Effector memory CD4-positive, alpha-beta T cell (primary cell): ENCODE measurements at regions not wholly inside any gene's neighbourhood (a gene's known extent, or its start where the extent isn't known, plus 50 kb on each side); places are given as distances from the start of the nearest gene placed in this dataset.
A peak's percentile ranks its signal among the peaks of the same experiment; 100 is the strongest.

Experiments
- DNase-seq, 3 donors: peaks; one replicate each; pipeline ENCODE4 v3.0.0-alpha.2; 2020
- H3K27ac ChIP-seq: 2 replicates; pipeline ENCODE4 v1.7.0; 2013; ENCODE audit warnings: mild to moderate bottlenecking, low read length, moderate library complexity; ENCODE audit not compliant: insufficient read depth, poor library complexity, severe bottlenecking
- H3K27me3 ChIP-seq: replicated peaks from 2 replicates; pipeline ENCODE4 v1.7.0; 2013; ENCODE audit warnings: mild to moderate bottlenecking, low read length; ENCODE audit not compliant: insufficient read depth, control insufficient read depth, poor library complexity, severe bottlenecking
- H3K36me3 ChIP-seq: 2 replicates; pipeline ENCODE4 v1.7.0; 2013; ENCODE audit warnings: mild to moderate bottlenecking, low read length, moderate library complexity; ENCODE audit not compliant: control insufficient read depth, insufficient read depth
- H3K4me1 ChIP-seq: 2 replicates; pipeline ENCODE4 v1.7.0; 2013; ENCODE audit warnings: low read length, mild to moderate bottlenecking; ENCODE audit not compliant: control insufficient read depth, insufficient read depth, poor library complexity, severe bottlenecking
- H3K4me3 ChIP-seq: 2 replicates; pipeline ENCODE4 v1.7.0; 2013; ENCODE audit warnings: low read length, low read depth, mild to moderate bottlenecking; ENCODE audit not compliant: insufficient read depth, poor library complexity, severe bottlenecking
- H3K9me3 ChIP-seq: 2 replicates; pipeline ENCODE4 v1.7.0; 2013; ENCODE audit warnings: mild to moderate bottlenecking, low read length, moderate library complexity; ENCODE audit not compliant: control insufficient read depth

DNA sequence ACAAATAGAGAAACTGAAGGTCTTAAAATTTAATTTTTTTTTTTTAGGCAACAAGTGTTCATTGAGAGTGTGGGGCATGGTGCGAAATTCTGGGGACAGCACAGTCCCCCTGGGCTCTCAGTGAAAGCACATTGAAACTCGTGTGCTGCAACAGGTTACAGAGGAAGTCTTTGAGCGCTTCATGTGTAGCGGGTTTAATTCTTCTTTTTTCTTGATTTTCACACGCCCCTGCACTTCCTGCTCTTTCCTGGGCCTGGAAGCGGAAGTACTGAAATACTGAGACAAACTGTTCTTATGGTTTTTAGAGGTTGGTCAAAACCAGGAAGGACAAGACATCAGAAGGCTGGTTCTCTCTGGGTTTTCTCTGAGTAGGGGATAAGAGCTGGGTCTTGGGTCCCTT, 203.5 kb downstream of the PTEN start:
- no peak overlapping the region for H3K4me3 ChIP-seq
- H3K27me3 ChIP-seq = no peaks in the 10 kb centered on the region
- DNase-seq = no peak
- H3K9me3 ChIP-seq = no peaks in the 10 kb centered on the region
- peaks cover 34% of the 10 kb centered on the region for H3K4me1 ChIP-seq
- peak overlapping the region; percentile 47 for H3K27ac ChIP-seq
- no peaks in the 10 kb centered on the region for H3K36me3 ChIP-seq

DNA sequence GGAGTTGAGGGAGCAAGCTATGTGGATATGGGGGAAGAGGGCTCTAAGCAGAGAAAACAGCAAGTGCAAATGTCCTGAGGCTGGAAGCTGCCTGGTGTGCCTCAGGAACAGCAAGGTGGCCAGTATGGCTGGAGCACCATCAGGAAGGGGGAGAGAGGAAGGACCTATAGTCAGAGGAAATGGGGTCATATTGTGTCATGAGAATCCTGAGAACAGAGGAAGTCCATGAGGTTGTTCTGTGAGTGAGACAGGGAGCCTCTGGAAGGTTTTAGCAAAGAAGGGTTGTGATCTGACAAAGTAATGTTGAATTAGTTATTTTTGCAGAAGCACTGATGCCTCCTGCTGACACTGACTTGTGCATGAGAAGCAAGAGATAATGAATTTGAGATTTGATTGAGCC, 204.3 kb downstream of the PTEN start:
- H3K9me3 ChIP-seq = no peaks in the 10 kb centered on the region
- peaks cover 34% of the 10 kb centered on the region for H3K4me1 ChIP-seq
- no peak for DNase-seq
- no peak overlapping the region for H3K27ac ChIP-seq
- no peak overlapping the region for H3K4me3 ChIP-seq
- H3K36me3 ChIP-seq = no peaks in the 10 kb centered on the region
- no peaks in the 10 kb centered on the region for H3K27me3 ChIP-seq

DNA sequence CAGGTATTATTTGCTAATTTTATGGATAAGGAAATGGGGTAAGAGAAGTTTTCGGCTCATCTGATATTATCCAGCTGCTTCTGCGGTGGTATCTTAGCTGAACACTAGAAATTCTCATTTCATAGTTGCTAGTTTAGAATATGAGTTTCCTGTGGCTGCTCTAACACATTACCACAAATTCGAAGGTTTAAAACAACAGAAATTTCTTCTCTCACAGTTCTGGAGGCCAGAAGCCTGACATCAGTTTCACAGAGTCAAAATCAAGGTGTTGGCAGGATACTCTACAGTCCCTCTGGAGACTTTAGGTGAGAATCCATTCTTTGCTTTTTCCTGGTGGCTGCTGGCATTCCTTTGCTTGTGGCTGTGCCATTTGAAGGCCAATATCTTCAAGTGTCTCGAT, 205.9 kb downstream of the PTEN start:
- Histone ChIP-seq H3K9me3 (no peaks in the 10 kb centered on the region), H3K4me3 (no peak overlapping the region), H3K36me3 (no peaks in the 10 kb centered on the region), H3K27ac (no peak overlapping the region), H3K4me1 (peaks cover 34% of the 10 kb centered on the region), H3K27me3 (no peaks in the 10 kb centered on the region)
- DNase-seq = no peak

DNA sequence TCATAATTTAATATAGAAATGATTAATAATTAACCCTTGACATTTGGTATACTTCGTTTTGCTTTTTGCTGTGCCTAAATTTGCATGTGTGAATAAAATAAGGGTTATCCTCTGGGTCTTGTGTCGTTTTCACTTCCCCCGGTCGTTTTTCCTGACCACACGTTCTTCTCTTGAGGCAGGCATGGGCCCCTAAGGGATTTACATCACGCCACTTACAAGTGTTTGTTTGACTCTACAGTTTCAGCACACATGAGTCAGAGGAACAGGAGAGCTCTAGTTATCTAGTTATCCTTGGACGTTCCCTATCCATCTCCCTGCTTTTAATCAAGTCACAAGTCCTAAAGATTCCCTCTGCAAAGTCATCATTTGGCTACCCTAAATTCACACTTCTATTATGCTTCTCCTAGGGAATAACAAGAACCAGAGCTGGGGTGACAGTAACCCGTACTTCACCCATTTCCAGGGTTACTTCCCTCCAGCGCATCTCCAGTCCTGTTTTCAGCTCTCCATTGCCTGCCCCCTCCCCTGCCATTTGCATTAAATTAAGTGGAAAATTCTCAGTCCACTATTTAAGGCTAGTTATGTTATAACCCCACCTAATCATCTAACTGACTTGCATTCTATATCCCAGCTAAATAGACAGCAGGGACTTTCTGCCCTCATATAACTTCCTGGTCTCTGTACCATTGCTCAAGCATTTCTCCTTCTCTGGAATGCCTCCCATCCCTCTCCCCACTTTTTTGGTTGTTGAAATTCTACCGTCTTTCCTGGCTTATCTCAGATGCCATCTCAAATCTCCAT, 206.9 kb downstream of the PTEN start:
- Histone ChIP-seq H3K27ac (no peak overlapping the region), H3K9me3 (no peaks in the 10 kb centered on the region), H3K4me3 (no peak overlapping the region), H3K27me3 (no peaks in the 10 kb centered on the region), H3K36me3 (no peaks in the 10 kb centered on the region), H3K4me1 (peaks cover 28% of the 10 kb centered on the region)
- DNase-seq = no peak

DNA sequence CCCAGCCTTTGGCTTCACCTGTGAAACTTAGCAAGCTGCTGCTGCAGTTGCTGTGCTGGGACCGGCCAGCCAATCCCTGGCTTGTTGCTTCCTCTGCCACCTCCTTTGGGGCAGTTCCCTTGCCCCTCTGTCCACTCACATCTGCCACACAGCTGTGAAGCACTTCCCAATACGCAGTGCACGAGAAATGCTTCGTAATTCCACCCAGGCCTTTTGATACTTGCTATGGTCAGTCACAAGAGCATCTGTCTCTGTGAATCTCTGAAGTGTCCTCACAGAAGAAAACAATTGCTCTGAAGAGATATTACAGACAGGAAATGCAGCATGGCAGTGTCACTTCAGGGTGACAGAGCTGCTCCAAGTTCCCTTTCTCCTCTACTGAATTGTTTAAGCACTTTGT, 208.5 kb downstream of the PTEN start:
- Histone ChIP-seq H3K27ac (no peak overlapping the region), H3K4me1 (peaks cover 12% of the 10 kb centered on the region)

DNA sequence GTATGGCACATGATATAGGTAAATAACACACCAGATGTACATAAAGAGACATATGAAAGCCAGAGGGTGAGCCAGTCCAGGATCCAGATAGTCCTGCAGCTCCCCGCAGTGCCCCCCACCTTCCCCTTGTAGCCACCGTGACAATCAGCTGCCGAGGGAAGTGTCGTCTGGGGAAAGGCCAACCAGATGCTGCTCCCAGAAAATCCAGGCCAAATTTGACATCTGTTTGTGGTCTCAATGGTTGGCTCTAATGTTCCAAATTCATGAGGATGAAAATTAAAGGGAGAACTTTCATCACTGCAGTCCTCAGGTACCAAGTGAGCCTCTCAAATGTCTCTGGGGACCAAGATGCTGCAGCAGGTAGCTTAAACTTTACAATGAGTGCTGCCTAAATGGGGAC, 210.3 kb downstream of the PTEN start:
- H3K4me1 ChIP-seq = no peaks in the 10 kb centered on the region
- no peak overlapping the region for H3K4me3 ChIP-seq
- no peak overlapping the region for H3K27ac ChIP-seq
- H3K36me3 ChIP-seq = no peaks in the 10 kb centered on the region
- H3K27me3 ChIP-seq = no peaks in the 10 kb centered on the region
- no peak for DNase-seq
- H3K9me3 ChIP-seq = no peaks in the 10 kb centered on the region

More for the DNA sequence above, 208.5 kb downstream of the PTEN start:
- no peak for DNase-seq
- Histone ChIP-seq H3K36me3 (no peaks in the 10 kb centered on the region), H3K27me3 (no peaks in the 10 kb centered on the region), H3K9me3 (no peaks in the 10 kb centered on the region), H3K4me3 (no peak overlapping the region)

DNA sequence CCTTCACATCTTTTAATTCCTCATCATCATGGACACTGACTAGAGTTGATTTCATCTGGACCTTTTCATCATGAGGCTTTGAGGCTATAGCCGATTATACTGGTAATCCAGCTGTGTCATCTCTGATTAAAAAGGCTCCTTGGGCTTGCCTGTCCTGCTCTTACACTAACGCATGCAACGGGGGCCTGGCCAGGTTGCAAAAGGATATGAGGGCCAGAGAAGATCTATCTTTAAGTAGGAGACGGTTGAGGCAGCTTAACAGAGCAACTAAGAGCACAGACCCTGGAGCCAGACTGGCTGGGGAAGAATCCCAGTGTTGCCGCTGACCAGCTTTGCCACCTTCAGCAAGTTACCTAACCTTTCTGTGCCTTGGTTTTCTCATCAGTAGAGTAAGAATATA, 211.5 kb downstream of the PTEN start:
- H3K36me3 ChIP-seq = no peaks in the 10 kb centered on the region
- DNase-seq = no peak
- no peak overlapping the region for H3K27ac ChIP-seq

DNA sequence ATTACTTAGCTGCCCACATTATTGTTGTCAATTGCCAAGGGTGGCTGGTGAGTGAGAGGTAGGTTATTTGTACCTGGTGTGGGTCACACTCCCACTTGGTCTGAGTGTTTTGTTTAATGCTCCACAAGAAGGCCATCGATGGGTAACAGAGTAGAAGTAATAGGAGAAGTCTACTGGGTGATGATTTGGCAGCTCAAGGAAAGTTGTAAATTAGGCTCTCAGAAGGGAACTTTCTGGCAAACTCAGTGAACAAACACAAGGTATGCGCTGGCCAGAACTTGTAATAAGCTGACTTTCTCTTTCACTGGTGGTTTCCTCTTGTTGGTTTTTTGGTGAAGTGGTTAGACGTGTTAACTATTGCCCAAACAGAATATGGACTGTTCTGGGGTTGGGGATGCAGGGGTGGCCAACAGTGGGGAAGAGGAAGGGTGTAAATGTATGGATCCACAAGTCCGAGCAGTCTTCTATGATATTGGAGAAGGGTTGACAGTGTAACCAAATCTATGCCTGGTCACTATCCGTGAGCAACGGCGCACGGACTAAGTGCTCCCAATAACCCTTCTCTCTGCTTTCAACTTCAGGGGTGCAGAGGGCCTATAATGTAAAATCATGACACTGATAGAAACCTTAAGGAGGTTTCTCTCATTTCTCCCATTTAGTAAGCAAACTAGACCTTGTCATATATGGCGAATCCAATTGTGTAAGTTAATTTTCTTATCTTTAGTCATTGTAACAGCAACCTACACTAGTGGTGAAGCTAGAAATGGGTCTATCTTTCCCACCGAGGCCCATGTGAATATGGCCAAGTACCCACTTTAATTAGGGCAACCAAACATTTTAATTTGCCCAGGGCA, 212.8 kb downstream of the PTEN start:
- Histone ChIP-seq H3K27ac (no peak overlapping the region), H3K4me3 (no peak overlapping the region)

More for the DNA sequence above, 211.5 kb downstream of the PTEN start:
- Histone ChIP-seq H3K4me3 (no peak overlapping the region), H3K27me3 (no peaks in the 10 kb centered on the region), H3K4me1 (no peaks in the 10 kb centered on the region), H3K9me3 (no peaks in the 10 kb centered on the region)

DNA sequence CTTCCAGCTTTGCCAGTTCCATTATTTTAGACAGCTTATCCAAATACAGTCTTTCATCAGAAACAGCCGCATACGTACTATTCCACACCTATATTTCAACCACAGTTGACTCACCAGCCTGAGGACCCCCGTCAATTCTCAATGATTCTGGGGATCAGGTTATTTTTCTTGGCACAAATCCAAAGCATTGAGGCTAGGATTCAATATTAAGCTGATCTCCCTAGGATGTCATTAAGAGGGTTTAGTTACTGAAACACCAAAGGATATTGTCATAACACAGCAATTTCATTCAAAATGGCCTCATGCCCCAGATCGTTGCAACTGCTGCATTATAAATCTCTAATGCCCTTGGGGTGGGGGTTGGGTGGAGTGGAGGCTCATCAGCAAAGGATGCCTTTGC, 214.6 kb downstream of the PTEN start:
- no peak for DNase-seq
- H3K9me3 ChIP-seq = no peaks in the 10 kb centered on the region
- H3K27me3 ChIP-seq = no peaks in the 10 kb centered on the region
- no peaks in the 10 kb centered on the region for H3K4me1 ChIP-seq
- H3K27ac ChIP-seq = no peak overlapping the region
- no peaks in the 10 kb centered on the region for H3K36me3 ChIP-seq
- no peak overlapping the region for H3K4me3 ChIP-seq

More for the DNA sequence above, 212.8 kb downstream of the PTEN start:
- no peak for DNase-seq
- no peaks in the 10 kb centered on the region for H3K27me3 ChIP-seq
- no peaks in the 10 kb centered on the region for H3K9me3 ChIP-seq
- H3K36me3 ChIP-seq = no peaks in the 10 kb centered on the region
- no peaks in the 10 kb centered on the region for H3K4me1 ChIP-seq

DNA sequence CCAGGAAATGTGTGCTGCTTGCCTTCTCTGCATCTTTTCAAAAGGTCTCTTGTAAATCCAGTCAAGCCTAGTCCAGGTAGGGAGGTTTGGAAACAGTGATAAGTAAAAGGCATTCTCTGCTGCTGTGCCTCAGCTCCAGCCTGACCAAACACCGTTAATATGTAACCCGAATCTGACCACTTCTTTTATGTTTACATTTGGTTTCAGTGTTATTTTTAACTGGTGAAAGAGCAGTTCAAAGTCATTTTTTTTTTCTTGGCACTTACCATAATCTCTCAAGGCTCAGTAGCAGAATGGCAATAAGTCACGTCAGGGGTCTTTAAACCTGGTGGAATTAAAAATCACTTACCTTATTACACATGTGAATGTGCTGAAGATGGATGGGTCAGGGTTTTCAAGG, 216.8 kb downstream of the PTEN start:
- Histone ChIP-seq H3K27ac (no peak overlapping the region), H3K27me3 (no peaks in the 10 kb centered on the region), H3K36me3 (no peaks in the 10 kb centered on the region), H3K4me3 (no peak overlapping the region), H3K9me3 (no peaks in the 10 kb centered on the region), H3K4me1 (no peaks in the 10 kb centered on the region)
- DNase-seq = no peak
